GM18499 (cell line): ENCODE measurements at regions not wholly inside any gene's neighbourhood (a gene's known extent, or its start where the extent isn't known, plus 50 kb on each side); places are given as distances from the start of the nearest gene placed in this dataset.

Source experiments
- ATAC-seq: cut with Tn5 transposase; IDR thresholded peaks from one replicate; pipeline ENCODE4 v1.9.1; 2021; ENCODE audit warnings: moderate number of reproducible peaks; ENCODE audit not compliant: insufficient read depth, unreplicated experiment

- ATAC-seq: no peak
Measured at GRCh38 chr3:135840436-135840835, 125.1 kb upstream of the PPP2R3A start.

DNA sequence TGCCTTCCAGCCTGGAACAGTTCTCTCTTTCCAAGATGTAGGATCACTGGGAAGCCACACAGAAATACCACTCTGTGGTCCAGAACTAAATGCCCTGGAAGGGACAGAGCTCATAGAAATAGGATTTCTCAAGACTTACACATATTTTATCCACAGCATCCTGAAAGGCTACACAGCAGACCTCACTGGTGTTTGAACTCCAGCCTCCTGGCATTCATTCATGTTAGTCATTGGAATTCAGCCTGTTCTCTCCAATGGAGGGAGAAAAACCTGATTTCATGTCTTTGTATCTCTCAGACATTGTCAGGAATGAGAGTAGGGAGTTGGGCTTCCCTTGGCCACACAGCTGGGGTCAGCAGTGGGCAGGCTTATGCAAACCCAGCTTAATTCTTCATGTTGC lies 121.1 kb upstream of the PPP2R3A start:
- ATAC-seq: no peak

- no peak for ATAC-seq
Measured at GRCh38 chr3:135848051-135848450, 117.5 kb upstream of the PPP2R3A start.

DNA sequence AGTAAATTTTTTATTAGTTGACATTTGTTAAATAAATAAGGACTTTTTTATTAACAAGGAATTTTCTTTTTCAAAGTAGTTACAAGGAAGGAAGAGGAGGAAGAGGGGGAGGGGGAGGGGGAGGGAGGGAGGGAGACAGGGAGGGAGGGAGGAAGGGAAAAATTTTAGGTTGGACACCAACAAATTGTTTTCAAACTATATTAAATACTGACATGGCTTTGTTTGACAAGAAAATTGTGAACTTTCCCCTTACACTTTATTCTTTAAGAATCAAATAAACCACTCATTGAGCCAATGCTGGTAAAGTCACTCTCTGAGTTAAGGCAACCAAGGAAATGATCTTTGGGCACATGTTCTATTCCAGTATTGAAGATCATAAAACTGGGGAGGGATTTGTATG lies 115.7 kb upstream of the PPP2R3A start:
- no peak for ATAC-seq

DNA sequence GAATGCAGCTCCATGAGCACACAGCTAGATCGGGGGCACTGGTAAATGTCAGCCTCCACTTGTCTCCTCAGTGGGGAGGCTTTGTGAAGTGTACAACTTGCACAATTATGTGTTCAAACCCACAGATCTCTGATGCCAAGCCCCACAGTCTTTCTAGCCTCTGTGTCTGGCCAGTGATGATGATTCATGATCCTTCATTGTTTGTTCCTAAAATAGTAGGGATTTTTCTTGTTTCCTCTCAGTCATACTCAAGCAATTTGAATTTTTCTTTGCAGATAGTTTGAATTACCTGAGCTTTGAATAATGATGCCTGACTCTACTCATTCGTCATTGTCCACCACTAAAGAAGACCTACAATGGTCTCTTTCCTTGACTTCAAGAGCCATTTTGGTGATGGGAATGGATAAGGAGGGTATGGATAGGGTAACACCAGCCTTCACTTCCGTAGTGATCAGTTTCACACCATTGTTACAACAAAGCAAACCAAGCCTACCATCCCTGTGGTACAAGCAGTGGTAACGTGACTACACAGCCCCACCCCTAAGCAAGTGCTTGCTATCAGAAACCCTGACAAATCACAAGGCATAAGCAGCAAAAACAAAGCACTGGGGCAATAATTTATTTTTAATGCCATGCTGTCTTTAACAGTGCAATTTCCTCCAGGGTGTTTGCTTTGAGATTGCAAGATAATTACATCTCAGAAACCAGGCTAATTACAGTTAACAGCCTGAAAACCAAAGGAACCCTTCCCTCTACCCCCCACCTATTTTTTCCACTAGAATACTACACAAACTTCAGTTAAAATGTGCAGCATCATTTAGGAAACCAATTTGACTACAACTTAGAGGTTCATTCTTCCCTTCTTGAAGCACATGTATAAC lies 114.1 kb upstream of the PPP2R3A start:
- ATAC-seq: no peak

DNA sequence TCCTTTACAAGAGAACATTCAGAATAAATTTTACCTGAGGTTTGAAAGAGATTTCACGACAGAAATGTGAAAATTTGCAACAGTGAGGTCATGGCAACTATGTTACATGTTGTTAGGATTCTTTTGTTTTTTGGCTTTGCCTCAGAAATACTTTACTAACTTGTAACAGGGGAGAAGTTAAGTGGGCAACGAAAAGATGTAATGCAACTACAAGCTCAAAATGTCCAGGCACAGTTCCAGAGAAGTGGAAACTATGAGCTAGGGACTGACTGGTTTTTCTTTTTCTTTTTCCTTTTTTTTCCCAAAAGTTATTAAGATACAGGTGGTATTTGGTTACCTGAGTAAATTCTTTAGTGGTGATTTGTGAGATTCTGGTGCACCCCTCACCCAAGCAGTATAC lies 111.5 kb upstream of the PPP2R3A start:
- ATAC-seq: no peak

DNA sequence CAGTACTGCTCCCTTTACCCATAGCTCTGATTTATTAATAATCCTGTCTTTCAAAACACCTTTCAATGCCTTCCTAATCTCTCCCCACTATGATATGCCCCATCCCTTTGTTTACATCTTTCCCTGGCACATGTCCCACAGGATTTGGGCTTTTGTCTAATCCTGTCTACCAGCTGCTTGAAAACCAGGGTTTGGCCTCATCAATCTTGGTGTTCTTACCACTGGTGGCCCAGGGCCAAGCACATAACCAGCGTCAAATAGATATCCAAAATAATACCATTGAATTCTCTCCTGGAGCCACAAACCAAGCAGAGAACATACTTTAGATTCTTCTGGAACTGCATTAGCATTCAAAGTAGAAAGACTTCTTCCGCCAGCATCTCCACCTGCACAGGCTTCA lies 104.8 kb upstream of the PPP2R3A start:
- no peak for ATAC-seq

DNA sequence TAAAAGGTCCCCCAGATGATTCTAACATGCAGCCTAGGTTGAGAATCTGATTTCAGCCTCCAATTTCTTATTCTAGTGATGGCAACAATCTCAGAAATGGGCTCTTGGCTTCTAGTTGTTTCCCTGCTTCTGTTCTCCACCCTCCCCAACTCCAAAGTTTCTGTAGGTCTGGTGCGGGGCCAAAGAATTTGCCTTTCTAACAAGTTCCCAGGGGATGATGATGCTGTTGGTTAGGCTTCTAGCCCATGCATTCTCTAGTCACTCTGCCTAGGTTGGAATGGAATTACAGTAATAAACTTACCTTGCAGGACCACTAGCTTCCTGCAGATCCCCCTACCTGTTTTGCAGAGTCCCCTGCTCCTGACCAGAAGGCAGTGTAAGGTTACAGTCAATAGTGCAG lies 103.2 kb upstream of the PPP2R3A start:
- ATAC-seq: no peak

DNA sequence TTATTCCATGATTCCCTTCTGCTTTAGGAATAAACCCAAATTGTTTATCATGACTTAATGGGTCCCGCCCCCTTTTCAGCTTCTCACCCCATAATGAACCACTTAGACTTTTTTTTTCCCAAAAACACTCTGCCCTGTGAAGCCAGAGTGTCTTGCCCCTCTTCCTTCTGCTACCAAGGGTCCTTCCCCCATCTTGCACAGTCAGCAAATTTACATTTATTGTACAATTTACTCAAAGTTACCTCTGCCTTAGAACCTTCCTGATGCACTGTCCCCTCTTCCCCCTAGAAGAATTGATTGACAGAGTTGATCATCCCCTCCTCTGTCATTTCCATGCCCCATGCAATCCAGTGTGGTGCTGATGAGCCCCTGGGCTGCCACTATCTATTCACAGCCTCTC lies 101.5 kb upstream of the PPP2R3A start:
- no peak for ATAC-seq

DNA sequence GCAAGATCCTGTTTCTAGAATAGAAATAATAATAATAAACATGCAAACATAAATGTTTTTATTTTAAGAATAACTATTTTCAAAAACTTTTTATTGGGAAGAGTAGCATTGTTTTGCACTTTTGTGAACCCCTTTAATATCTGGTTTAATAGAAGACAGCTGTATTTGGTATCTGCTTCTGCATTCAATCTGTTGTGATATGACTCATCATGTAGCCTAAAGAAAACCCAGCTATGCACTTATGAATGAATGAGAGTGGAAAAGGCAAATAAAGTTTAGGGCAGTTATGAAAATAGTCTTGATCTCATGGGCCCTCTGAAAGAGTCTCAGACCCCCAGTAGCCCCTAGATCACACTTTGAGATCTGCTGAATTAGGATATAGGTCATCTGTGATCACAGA lies 100.4 kb upstream of the PPP2R3A start:
- no peak for ATAC-seq

DNA sequence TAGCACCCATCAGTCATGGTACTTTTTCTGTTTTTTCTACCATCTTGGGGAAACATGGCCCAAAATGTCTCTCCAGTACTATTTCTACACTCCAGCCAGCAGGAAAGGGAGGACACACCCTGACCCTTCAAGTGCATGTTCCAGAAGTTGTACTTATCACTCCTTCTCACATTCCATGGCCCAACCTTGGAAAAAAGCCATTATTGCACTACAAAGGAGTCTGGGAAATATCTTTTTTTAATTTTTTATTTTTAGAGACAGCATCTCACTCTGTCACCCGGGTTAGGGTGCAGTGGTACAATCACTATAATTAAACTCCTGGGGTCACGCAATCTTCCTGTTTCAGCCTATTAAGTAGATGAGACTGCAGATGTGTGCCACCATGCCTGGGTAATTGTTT lies 100.0 kb upstream of the PPP2R3A start:
- no peak for ATAC-seq

- no peak for ATAC-seq
Measured at GRCh38 chr3:135867911-135868310, 97.6 kb upstream of the PPP2R3A start.

GRCh38 chr3:135868801-135869200 lies 96.7 kb upstream of the PPP2R3A start:
- no peak for ATAC-seq

DNA sequence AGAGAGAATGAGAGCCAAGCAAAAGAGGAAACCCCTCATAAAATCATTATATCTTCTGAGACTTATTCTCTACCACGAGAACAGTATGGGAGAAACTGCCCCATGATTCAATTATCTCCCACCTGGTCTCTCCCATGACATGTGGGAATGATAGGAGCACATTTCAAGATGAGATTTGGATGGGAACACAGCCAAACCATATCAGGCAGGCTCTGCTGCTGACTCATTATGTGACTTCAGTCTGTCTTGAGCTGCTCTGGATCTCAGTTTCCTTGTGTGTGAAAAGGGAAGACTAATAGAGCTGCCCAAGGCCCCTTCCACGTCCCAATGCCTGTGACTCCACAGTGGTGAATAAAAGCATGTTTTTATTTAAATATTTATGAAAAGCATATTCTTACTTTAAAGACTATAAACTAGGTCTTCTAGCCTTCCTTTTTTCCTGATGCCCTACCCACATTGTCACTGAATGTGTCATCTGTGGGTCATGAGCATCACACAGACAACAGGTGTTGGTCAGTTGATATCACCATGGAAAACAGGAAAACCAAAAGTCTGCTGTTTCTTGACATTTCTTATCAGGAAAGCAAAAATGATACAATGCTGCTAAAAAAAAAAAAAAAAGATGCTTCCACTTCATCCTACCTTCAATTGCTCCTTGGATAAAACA lies 96.0 kb upstream of the PPP2R3A start:
- no peak for ATAC-seq

DNA sequence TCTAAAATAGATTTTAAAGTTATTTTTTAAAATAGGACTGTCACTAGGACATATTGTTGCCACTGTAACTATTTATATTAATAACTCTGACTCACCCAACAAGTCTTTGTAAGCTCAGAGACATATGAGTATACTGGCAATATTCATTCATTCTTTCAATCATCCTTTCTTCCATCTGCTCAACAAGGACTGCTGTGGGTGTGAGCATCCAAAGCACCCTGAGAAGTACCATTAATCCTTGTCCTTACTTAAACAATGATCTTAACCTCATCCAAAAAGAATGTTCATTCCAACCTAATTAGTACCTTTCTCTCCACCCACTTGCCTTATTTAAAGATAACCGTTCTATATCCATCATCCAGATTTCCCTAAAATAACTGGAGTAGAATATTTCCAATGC lies 94.2 kb upstream of the PPP2R3A start:
- ATAC-seq: no peak

DNA sequence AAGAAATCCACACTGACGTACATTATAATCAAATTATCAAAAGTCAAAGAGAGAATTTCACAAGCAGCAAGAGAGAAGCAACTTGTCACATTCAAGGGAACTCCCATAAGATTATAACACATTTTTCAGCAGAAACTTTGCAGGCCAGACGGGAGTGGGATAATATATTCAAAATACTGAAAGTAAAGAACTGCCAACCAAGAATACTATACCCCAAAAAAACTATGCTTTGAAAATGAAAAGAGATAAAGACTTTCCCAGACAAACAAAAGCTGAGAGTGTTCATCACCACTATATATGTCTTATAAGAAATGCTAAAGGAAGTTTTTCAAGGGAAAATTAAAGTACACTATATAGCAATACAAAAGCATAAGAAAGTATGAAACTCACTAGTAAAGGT lies 91.5 kb upstream of the PPP2R3A start:
- ATAC-seq: no peak

- no peak for ATAC-seq
Measured at GRCh38 chr3:135878501-135878900, 87.0 kb upstream of the PPP2R3A start.

GRCh38 chr3:135885885-135886284 lies 79.6 kb upstream of the PPP2R3A start:
- ATAC-seq: no peak

GRCh38 chr3:135887220-135887619 lies 78.3 kb upstream of the PPP2R3A start:
- no peak for ATAC-seq

DNA sequence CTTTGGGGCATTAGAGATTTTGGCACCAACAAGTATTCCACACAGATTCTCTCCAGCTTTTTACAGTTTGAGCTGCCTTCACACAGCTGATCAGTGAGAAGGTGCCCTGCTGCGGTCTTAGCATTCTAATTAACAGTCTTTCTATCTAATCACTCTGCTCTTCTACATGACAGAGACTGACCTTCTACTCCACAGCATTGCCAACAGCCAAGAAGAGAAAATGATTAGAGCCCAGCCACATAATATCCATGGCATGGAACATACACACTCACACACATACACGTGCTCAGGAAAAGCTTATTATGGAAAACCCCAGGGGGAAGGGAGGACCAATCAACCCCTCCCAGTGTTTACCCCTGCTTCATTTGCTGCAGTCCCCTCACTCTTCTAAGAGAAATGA lies 76.1 kb upstream of the PPP2R3A start:
- no peak for ATAC-seq

GRCh38 chr3:135891121-135891520 lies 74.4 kb upstream of the PPP2R3A start:
- ATAC-seq: no peak
